ENCODE measurements at regions not wholly inside any gene's neighbourhood (a gene's known extent, or its start where the extent isn't known, plus 50 kb on each side); places are given as distances from the start of the nearest gene placed in this dataset.

DNA sequence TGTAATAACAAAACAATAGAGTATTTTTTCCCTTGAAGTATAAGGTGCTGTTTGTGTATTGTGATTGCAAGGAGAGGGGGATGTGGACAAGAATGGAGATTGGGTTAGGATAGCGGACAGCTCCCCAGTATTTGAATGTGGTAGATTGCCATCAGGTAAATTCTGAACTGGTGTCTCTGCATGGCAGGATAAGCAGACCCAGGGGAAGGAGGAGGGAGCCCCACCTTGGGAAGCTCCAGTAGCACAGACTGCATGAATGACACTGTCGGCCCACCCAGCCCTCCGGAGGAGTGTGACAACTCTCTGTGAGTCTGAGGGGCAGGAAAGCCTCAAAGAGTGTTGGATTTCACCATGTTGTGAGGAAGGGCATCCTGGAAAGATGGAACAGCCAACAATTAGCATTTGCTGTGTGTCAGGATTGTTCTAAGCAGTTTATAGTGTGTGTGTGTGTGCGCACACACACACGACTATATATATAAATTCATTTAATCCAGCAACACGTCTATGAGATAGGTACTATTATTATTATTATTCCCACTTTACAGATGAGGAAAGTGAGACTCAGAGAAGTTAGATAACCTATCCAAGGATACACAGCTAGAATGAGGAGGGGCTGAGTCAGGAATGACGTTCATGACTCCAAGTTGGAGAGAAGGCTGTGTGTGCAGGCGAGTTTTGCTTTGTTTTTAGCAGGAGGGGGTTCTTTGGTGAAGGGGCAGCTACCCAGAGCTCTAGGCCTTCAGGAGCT lies 63.4 kb upstream of the LCTL start:
- TF ChIP-seq, protein P1, sequence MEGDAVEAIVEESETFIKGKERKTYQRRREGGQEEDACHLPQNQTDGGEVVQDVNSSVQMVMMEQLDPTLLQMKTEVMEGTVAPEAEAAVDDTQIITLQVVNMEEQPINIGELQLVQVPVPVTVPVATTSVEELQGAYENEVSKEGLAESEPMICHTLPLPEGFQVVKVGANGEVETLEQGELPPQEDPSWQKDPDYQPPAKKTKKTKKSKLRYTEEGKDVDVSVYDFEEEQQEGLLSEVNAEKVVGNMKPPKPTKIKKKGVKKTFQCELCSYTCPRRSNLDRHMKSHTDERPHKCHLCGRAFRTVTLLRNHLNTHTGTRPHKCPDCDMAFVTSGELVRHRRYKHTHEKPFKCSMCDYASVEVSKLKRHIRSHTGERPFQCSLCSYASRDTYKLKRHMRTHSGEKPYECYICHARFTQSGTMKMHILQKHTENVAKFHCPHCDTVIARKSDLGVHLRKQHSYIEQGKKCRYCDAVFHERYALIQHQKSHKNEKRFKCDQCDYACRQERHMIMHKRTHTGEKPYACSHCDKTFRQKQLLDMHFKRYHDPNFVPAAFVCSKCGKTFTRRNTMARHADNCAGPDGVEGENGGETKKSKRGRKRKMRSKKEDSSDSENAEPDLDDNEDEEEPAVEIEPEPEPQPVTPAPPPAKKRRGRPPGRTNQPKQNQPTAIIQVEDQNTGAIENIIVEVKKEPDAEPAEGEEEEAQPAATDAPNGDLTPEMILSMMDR (conservative IDR thresholded peaks at IDR 0.05) = no peak
- DNase-seq (ENCODE audit: extremely low spot score, unreplicated experiment) = no peak
- H3K4me3 Mint-ChIP-seq = no peak overlapping the region
- no peak overlapping the region for H3K27ac Mint-ChIP-seq
- H3K9me3 Mint-ChIP-seq = no peaks in the 10 kb centered on the region
- H3K36me3 Mint-ChIP-seq = no peaks in the 10 kb centered on the region
- no peaks in the 10 kb centered on the region for H3K27me3 Mint-ChIP-seq
- peaks cover 40% of the 10 kb centered on the region for H3K4me1 Mint-ChIP-seq (ENCODE audit: unreplicated experiment)

DNA sequence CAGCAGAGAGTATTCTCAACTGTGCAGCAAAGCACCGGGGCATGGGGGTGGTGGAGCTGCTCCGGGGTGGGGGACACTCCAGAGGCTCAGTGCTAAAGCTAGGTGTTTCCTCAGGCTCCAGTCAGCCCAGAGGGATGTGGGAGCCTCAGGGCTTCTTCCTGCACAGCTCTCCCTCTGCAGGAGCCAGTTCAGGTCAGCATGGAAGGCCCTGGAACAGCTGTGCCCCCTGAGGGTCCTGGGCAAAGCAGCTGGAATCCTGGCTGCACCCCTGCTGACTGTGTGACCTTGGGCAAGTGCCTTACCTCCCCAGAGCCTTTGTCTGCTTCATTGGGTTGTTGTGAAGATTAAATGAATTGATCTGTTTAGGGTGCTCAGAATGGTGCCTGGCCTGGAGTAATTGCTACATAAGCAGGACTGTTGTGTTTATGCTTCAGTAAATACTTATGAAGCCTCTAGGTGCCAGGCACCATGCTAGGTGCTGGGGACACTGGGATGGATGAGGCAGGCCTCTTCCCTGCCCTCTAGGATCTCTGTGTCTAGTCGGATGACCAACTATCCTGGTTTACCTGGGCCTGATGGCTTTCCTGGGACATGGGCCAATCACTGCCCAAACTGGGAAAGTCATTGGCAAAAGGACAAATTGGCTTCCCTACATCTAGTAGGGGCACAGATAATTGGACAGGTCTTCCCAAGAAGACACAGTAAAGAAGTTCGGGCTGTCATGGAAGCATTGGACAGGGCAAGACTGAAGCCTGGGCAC lies 64.2 kb upstream of the LCTL start:
- peak overlapping the region; percentile 55 for H3K4me3 Mint-ChIP-seq
- no peak for DNase-seq (ENCODE audit: extremely low spot score, unreplicated experiment)

DNA sequence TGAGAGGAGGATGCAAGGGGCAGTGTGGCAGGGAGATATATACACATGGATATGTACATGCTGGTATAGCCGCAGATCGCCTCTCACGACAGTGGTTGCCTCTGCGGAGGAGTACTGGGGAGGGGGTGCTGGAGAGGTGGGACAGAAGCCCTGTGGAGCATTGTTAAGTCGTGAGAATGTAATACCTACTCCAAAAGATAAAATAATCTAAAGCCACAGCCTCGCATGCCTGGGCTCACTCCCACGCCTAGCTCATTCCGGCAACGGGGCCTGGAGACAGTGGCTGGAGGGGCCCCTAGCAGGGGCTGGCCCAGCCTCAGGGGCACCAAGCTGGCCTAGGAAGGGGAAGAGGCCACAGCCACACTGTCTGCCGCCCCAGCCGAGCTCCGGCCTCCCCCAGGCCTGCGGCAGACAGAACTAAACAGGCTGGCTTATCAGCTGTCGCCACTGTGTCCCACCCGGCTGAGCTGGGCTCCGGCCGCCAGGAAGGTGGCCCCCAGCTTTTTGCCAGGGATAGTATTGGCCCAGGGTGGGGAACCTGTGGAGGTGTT lies 65.1 kb upstream of the LCTL start:
- Mint-ChIP-seq H3K9me3 (no peaks in the 10 kb centered on the region), H3K4me3 (peak overlapping the region; percentile 55), H3K4me1 (ENCODE audit: unreplicated experiment) (peaks cover 54% of the 10 kb centered on the region), H3K27ac (peak overlapping the region; percentile 88), H3K27me3 (no peaks in the 10 kb centered on the region), H3K36me3 (no peaks in the 10 kb centered on the region)
- TF ChIP-seq, protein P1 (conservative IDR thresholded peaks at IDR 0.05) = no peak
- DNase-seq (ENCODE audit: extremely low spot score, unreplicated experiment) = no peak

More for the DNA sequence above, 64.2 kb upstream of the LCTL start:
- TF ChIP-seq, protein P1 (conservative IDR thresholded peaks at IDR 0.05) = no peak
- no peaks in the 10 kb centered on the region for H3K36me3 Mint-ChIP-seq
- no peaks in the 10 kb centered on the region for H3K9me3 Mint-ChIP-seq
- no peaks in the 10 kb centered on the region for H3K27me3 Mint-ChIP-seq
- H3K27ac Mint-ChIP-seq = peak overlapping the region; percentile 88
- H3K4me1 Mint-ChIP-seq (ENCODE audit: unreplicated experiment) = peaks cover 46% of the 10 kb centered on the region

DNA sequence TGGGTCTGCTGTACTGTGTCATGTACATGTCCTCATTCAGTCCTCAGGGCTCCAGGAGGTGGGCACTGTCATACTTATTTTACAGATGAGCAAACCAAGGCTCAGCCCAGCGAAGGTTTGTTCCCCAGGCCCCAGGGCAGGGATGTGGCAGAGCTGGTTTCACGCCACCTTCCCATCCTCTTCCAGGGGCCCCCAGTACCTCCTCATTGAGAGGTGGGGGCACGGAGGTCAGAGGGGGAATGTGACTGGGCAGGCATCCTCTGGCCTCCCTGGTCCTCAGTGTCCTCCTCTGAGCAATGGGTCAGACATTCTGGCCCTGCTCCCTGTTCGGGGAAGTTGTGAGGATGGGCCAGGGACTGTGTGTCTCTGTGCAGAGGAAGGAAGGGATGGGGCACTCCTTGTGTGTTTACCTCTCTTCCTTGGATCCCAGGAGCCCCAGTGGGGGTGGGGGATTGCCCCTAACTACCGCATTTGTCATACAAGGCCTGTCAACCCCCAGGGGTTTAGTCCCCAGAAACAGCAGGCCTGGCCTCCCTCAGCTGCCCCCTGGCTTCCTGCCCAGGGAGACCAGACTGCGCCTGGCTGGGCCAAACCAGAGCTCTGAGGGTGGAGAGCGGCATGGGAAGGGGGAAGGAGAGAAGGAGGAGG lies 65.9 kb upstream of the LCTL start:
- Mint-ChIP-seq H3K27ac (peak overlapping the region; percentile 61), H3K4me3 (no peak overlapping the region), H3K36me3 (no peaks in the 10 kb centered on the region), H3K9me3 (no peaks in the 10 kb centered on the region), H3K4me1 (ENCODE audit: unreplicated experiment) (peaks cover 61% of the 10 kb centered on the region), H3K27me3 (no peaks in the 10 kb centered on the region)
- DNase-seq (ENCODE audit: extremely low spot score, unreplicated experiment) = no peak
- TF ChIP-seq, protein P1 (conservative IDR thresholded peaks at IDR 0.05) = no peak

DNA sequence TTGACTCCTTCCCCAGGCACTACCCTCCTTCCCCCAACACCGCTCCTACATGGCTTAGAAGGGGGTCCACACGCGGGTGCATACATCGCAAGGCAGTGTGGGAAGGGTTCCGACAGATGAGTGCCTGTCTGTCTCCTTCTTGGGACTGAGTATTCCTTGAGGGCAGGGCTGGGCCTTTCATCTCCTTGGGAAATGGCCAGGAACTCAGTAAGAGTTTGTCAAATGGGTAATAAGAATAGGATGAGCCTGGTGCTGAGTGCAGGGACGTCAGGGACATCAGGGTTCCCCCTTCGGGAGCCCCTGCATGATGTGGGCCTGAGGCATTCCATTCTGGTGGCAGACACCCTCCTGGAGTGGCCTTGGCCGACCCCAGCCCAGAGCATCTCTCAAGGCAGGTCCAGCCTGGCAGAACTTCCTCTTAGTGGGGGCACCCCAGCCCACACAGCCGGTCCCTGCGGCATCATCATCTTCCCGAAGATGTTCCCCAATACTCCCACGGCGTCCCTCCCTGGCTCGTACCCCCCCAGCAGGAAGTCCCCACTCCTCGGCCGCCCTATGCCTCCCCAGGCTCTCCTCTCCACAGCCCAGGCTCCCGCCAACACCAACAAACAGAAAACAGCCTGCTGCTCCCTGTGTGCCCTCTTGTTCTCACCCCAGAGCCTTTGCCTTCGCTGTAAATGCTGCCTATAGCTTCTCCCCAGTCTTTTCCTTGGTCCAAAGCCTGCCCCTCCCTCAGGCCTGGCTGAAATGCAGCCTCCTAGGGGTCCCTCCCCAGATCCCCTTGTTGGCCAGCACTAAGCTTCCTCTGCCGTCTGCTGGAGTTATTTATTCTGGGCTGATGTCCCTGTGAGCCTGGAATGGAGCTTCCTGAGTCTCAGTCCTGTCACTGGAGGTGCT lies 67.5 kb upstream of the LCTL start:
- peak overlapping the region; percentile 61 for H3K27ac Mint-ChIP-seq
- H3K36me3 Mint-ChIP-seq = no peaks in the 10 kb centered on the region
- H3K4me1 Mint-ChIP-seq (ENCODE audit: unreplicated experiment) = peaks cover 61% of the 10 kb centered on the region
- peak overlapping the region; percentile 3 for H3K4me3 Mint-ChIP-seq
- no peaks in the 10 kb centered on the region for H3K9me3 Mint-ChIP-seq
- H3K27me3 Mint-ChIP-seq = no peaks in the 10 kb centered on the region
- no peak for DNase-seq (ENCODE audit: extremely low spot score, unreplicated experiment)
- TF ChIP-seq, protein P1 (conservative IDR thresholded peaks at IDR 0.05) = no peak

All from type B pancreatic cell (in vitro differentiated cells).